Skin epidermis (tissue), 12 donors: ENCODE measurements at regions not wholly inside any gene's neighbourhood (a gene's known extent, or its start where the extent isn't known, plus 50 kb on each side); places are given as distances from the start of the nearest gene placed in this dataset.
"Not testable (repeated sequence)": the region's sequence is repeated elsewhere in the genome, so short reads cannot be mapped to it uniquely, and the experiment has no call there.

ENCODE experiments used
- H3K27ac ChIP-seq, 21 experiments: fragments of 200-600 bp; sonication (generic) in 11 of 21; one replicate each; pipeline ENCODE4 v1.5.0; 2020; ENCODE audit warnings: mild to moderate bottlenecking in 3 of 21, inconsistent platforms in 2 of 21, moderate library complexity in 2 of 21
- H3K4me3 ChIP-seq, 7 experiments: fragments of 200-600 bp; sonication (generic) in 2 of 7; one replicate each; pipeline ENCODE4 v1.5.0; 2020; ENCODE audit warnings: inconsistent platforms in 2 of 7, mild to moderate bottlenecking in 2 of 7, moderate library complexity in 1 of 7

GRCh38 chr2:131584380-131584779 lies 56.7 kb downstream of the CCDC74A start:
- no peak overlapping the region for H3K27ac ChIP-seq
- no peak overlapping the region for H3K4me3 ChIP-seq

- no peak overlapping the region for H3K27ac ChIP-seq
- H3K4me3 ChIP-seq, result no peak overlapping the region
These were observed 57.3 kb downstream of the CCDC74A start for GRCh38 chr2:131584940-131585339.

GRCh38 chr2:131588152-131588873 lies 60.6 kb downstream of the CCDC74A start:
- Histone ChIP-seq H3K27ac (no peak overlapping the region), H3K4me3 (no peak overlapping the region)

GRCh38 chr2:131589126-131589525 lies 61.4 kb downstream of the CCDC74A start:
- not testable (repeated sequence) for H3K27ac ChIP-seq, H3K4me3 ChIP-seq

- Histone ChIP-seq H3K27ac (no peak overlapping the region), H3K4me3 (no peak overlapping the region)
These were observed 62.7 kb downstream of the CCDC74A start for GRCh38 chr2:131590366-131590765.

- H3K4me3 ChIP-seq, result no peak overlapping the region
- no peak overlapping the region for H3K27ac ChIP-seq
These were observed 63.2 kb downstream of the CCDC74A start for GRCh38 chr2:131590896-131591295.

- H3K4me3 ChIP-seq, result not testable (repeated sequence)
These were observed 68.9 kb downstream of the CCDC74A start for GRCh38 chr2:131596561-131596960.

GRCh38 chr2:131602444-131602843 lies 74.8 kb downstream of the CCDC74A start:
- not testable (repeated sequence) for H3K4me3 ChIP-seq, H3K27ac ChIP-seq

More at GRCh38 chr2:131596561-131596960, 68.9 kb downstream of the CCDC74A start:
- H3K27ac ChIP-seq, result not testable (repeated sequence)

GRCh38 chr2:131604652-131605051 lies 77.0 kb downstream of the CCDC74A start:
- not testable (repeated sequence) for H3K4me3 ChIP-seq, H3K27ac ChIP-seq

- not testable (repeated sequence) for H3K4me3 ChIP-seq, H3K27ac ChIP-seq
These were observed 78.7 kb downstream of the CCDC74A start for GRCh38 chr2:131606366-131606765.

- H3K27ac ChIP-seq, H3K4me3 ChIP-seq: not testable (repeated sequence)
These were observed 79.4 kb downstream of the CCDC74A start for GRCh38 chr2:131607056-131607455.

- H3K4me3 ChIP-seq, H3K27ac ChIP-seq: not testable (repeated sequence)
These were observed 86.9 kb downstream of the CCDC74A start for GRCh38 chr2:131614539-131614938.

- H3K4me3 ChIP-seq, H3K27ac ChIP-seq: not testable (repeated sequence)
These were observed 90.6 kb downstream of the CCDC74A start for GRCh38 chr2:131618320-131618719.

GRCh38 chr2:131622874-131623273 lies 95.2 kb downstream of the CCDC74A start:
- H3K27ac ChIP-seq, H3K4me3 ChIP-seq: not testable (repeated sequence)

- H3K27ac ChIP-seq, H3K4me3 ChIP-seq: not testable (repeated sequence)
These were observed 98.3 kb downstream of the CCDC74A start for GRCh38 chr2:131626011-131626410.

- H3K4me3 ChIP-seq, H3K27ac ChIP-seq: not testable (repeated sequence)
These were observed 98.9 kb downstream of the CCDC74A start for GRCh38 chr2:131626565-131626964.

GRCh38 chr2:131627777-131628176 lies 100.1 kb downstream of the CCDC74A start:
- H3K27ac ChIP-seq, H3K4me3 ChIP-seq: not testable (repeated sequence)

- H3K4me3 ChIP-seq, H3K27ac ChIP-seq: not testable (repeated sequence)
These were observed 104.0 kb downstream of the CCDC74A start for GRCh38 chr2:131631648-131632047.

- not testable (repeated sequence) for H3K4me3 ChIP-seq, H3K27ac ChIP-seq
These were observed 105.7 kb downstream of the CCDC74A start for GRCh38 chr2:131633405-131633804.

- H3K27ac ChIP-seq, H3K4me3 ChIP-seq: not testable (repeated sequence)
These were observed 106.4 kb downstream of the CCDC74A start for GRCh38 chr2:131633827-131634695.

GRCh38 chr2:131635611-131636010 lies 107.9 kb downstream of the CCDC74A start:
- H3K27ac ChIP-seq, result no peak overlapping the region
- no peak overlapping the region for H3K4me3 ChIP-seq
